ENCODE measurements at regions not wholly inside any gene's neighbourhood (a gene's known extent, or its start where the extent isn't known, plus 50 kb on each side); places are given as distances from the start of the nearest gene placed in this dataset.
"Not testable (repeated sequence)": the region's sequence is repeated elsewhere in the genome, so short reads cannot be mapped to it uniquely, and the experiment has no call there.

- Histone ChIP-seq H3K4me1 (ENCODE audit: insufficient read depth, low read length) (no peaks in the 10 kb centered on the region), H3K23ac (ENCODE audit: insufficient read length, low read depth, low read length) (no peak overlapping the region), H4K91ac (ENCODE audit: insufficient read length, low read depth, low read length) (no peak overlapping the region), H2BK120ac (ENCODE audit: low read depth, low read length, poor library complexity, severe bottlenecking) (no peak overlapping the region), H3K56ac (ENCODE audit: insufficient read length, low read depth, low read length) (no peak overlapping the region), H2AFZ (ENCODE audit: low read length) (no peak overlapping the region), H4K20me1 (ENCODE audit: control insufficient read depth, insufficient read depth, insufficient read length) (no peaks in the 10 kb centered on the region), H3T11ph (ENCODE audit: low read length) (no peak overlapping the region), H2BK15ac (ENCODE audit: low read depth, low read length) (no peak overlapping the region), H3K14ac (ENCODE audit: insufficient read depth, low read length) (no peak overlapping the region), H2AK5ac (ENCODE audit: insufficient read length, low read length) (no peak overlapping the region), H3K27ac (ENCODE audit: insufficient read length, low read depth, low read length) (no peak overlapping the region), H3K4ac (ENCODE audit: low read depth, low read length) (no peak overlapping the region), H3K79me1 (ENCODE audit: insufficient read depth, low read depth, low read length, poor library complexity, severe bottlenecking) (no peaks in the 10 kb centered on the region), H3K4me2 (ENCODE audit: insufficient read depth, insufficient read length, low read length) (no peak overlapping the region), H3K23me2 (ENCODE audit: insufficient read length, low read depth, low read length, poor library complexity, severe bottlenecking) (no peaks in the 10 kb centered on the region), H2BK12ac (ENCODE audit: insufficient read length, low read depth, low read length) (no peak overlapping the region), H3K9me3 (ENCODE audit: control insufficient read depth, low read depth, low read length) (no peaks in the 10 kb centered on the region), H3K9ac (ENCODE audit: extremely low read depth, insufficient read length, low read length) (no peak overlapping the region), H2BK5ac (ENCODE audit: insufficient read length, low read length) (no peak overlapping the region), H3K27me3 (ENCODE audit: insufficient read depth, low read length) (no peaks in the 10 kb centered on the region), H3K18ac (ENCODE audit: insufficient read length, low read depth, low read length) (no peak overlapping the region), H3K79me2 (ENCODE audit: insufficient read depth, low read length) (peaks cover 10% of the 10 kb centered on the region), H2BK20ac (ENCODE audit: low read depth, low read length, poor library complexity, severe bottlenecking) (no peak overlapping the region), H4K5ac (ENCODE audit: insufficient read length, low read depth, low read length) (no peak overlapping the region), H4K8ac (replicated peaks; ENCODE audit: insufficient read length, low read depth, low read length) (no peak overlapping the region)
- H3K4me1 Mint-ChIP-seq = peaks cover 11 to 14% of the 10 kb centered on the region in 2 experiments
- H3K27me3 Mint-ChIP-seq (ENCODE audit: low read depth) = no peaks in the 10 kb centered on the region
- no CpG with 5 or more reads among the region's 2 CpGs for WGBS (ENCODE audit: extremely low coverage, insufficient read length, low lambda C conversion rate)
- peak overlapping the region in 2 of 3 experiments; percentile 78 to 84; a peak in 4 of 7 replicates for H3K27ac Mint-ChIP-seq
- no peak overlapping the region for H3K4me3 Mint-ChIP-seq
- H3K36me3 Mint-ChIP-seq (ENCODE audit: insufficient read depth in 1 of 3, low read depth in 3 of 3) = peaks cover 4 to 14% (median 11%) of the 10 kb centered on the region in 3 experiments; a peak in 6 of 7 replicates
- no peak for TF ChIP-seq CTCF (conservative IDR thresholded peaks at IDR 0.05)
- no peaks in the 10 kb centered on the region; a peak in 1 of 5 replicates for H3K9me3 Mint-ChIP-seq
- DNase-seq = no peak
Observed at GRCh38 chrX:73940893-73941470, 88.5 kb upstream of the XIST start.

- not testable (repeated sequence) for H3K23me2 ChIP-seq (ENCODE audit: insufficient read length, low read depth, low read length, poor library complexity, severe bottlenecking); H3K27ac Mint-ChIP-seq; H3K27me3 ChIP-seq (ENCODE audit: insufficient read depth, low read length); H3K9me3 ChIP-seq (ENCODE audit: control insufficient read depth, low read depth, low read length); H3K14ac ChIP-seq (ENCODE audit: insufficient read depth, low read length); H3K27me3 Mint-ChIP-seq (ENCODE audit: low read depth); H3K4me1 ChIP-seq (ENCODE audit: insufficient read depth, low read length); DNase-seq; H3K4me1 Mint-ChIP-seq; H3K18ac ChIP-seq (ENCODE audit: insufficient read length, low read depth, low read length); H3K56ac ChIP-seq (ENCODE audit: insufficient read length, low read depth, low read length); H2BK5ac ChIP-seq (ENCODE audit: insufficient read length, low read length); H2BK12ac ChIP-seq (ENCODE audit: insufficient read length, low read depth, low read length); H2BK120ac ChIP-seq (ENCODE audit: low read depth, low read length, poor library complexity, severe bottlenecking); H2AFZ ChIP-seq (ENCODE audit: low read length); H4K8ac ChIP-seq (replicated peaks; ENCODE audit: insufficient read length, low read depth, low read length); H3K9ac ChIP-seq (ENCODE audit: extremely low read depth, insufficient read length, low read length); H3K79me1 ChIP-seq (ENCODE audit: insufficient read depth, low read depth, low read length, poor library complexity, severe bottlenecking); H3K4me2 ChIP-seq (ENCODE audit: insufficient read depth, insufficient read length, low read length); H3K23ac ChIP-seq (ENCODE audit: insufficient read length, low read depth, low read length); H2BK20ac ChIP-seq (ENCODE audit: low read depth, low read length, poor library complexity, severe bottlenecking); H3K27ac ChIP-seq (ENCODE audit: insufficient read length, low read depth, low read length); H2AK5ac ChIP-seq (ENCODE audit: insufficient read length, low read length); H3K4me3 Mint-ChIP-seq; H4K91ac ChIP-seq (ENCODE audit: insufficient read length, low read depth, low read length); H3K4ac ChIP-seq (ENCODE audit: low read depth, low read length); H3T11ph ChIP-seq (ENCODE audit: low read length); H4K5ac ChIP-seq (ENCODE audit: insufficient read length, low read depth, low read length); H3K9me3 Mint-ChIP-seq; H3K79me2 ChIP-seq (ENCODE audit: insufficient read depth, low read length); H2BK15ac ChIP-seq (ENCODE audit: low read depth, low read length); H3K36me3 Mint-ChIP-seq (ENCODE audit: insufficient read depth in 1 of 3, low read depth in 3 of 3); H4K20me1 ChIP-seq (ENCODE audit: control insufficient read depth, insufficient read depth, insufficient read length)
- WGBS (ENCODE audit: extremely low coverage, insufficient read length, low lambda C conversion rate) = no CpG with 5 or more reads among the region's 15 CpGs
Observed at GRCh38 chrX:73937843-73938242, 85.3 kb upstream of the XIST start.

All from H9 (cell line).